NCI-H146 treated with DMSO at 0.1 percent for 48 hours (cell line): ENCODE measurements at regions not wholly inside any gene's neighbourhood (a gene's known extent, or its start where the extent isn't known, plus 50 kb on each side); places are given as distances from the start of the nearest gene placed in this dataset.

Experiments
- DNase-seq: peaks from one replicate; lab custom pipeline; 2025; ENCODE audit not compliant: unreplicated experiment; lab: John Stamatoyannopoulos, UW

DNA sequence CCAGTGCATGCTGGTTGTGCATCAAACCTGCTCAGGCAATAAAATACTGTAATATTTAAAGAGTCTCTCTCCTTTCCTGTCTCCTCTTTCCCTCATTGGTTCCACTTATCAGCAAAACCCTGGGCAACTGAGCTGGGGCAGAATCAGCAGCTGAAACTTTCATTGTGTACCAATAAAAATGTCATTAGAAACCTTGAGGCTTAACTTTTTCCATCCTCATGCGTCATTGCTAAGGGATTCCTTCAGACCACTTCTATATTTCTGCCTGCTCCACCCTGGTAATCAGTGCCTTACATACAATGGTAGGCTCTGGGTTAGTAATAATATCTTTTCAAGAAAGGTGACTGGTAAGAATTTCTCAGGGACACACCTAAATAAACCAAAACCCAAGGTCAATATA, 880.3 kb downstream of the RPA4 start:
- no peak for DNase-seq

DNA sequence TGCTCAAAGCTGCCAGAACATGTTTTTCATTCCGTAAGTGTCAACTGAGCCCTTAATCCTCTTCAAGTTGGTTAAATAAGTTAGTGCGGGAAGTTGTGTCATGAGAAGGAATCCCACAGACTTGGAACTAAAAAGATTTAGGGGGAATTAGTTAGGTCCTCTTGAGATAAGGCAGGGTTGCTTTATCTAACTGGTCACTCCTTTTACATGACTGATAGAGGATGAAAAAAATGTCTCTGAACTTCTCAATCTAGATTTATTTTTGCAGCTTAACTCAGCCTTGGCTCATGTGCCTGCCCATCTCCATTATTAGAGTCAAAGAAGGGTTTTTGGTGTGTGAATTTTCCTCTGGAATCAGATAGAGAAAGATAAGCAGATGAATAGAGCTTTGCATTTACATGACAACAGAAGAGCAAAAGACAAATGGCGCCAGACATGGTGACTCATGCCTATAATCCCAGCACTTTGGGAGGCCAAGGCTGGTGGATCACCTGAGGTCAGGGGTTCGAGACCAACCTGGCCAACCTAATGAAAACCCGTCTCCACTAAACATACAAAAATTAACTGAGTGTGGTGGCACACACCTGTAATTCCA, 882.9 kb downstream of the RPA4 start:
- DNase-seq, result no peak

DNA sequence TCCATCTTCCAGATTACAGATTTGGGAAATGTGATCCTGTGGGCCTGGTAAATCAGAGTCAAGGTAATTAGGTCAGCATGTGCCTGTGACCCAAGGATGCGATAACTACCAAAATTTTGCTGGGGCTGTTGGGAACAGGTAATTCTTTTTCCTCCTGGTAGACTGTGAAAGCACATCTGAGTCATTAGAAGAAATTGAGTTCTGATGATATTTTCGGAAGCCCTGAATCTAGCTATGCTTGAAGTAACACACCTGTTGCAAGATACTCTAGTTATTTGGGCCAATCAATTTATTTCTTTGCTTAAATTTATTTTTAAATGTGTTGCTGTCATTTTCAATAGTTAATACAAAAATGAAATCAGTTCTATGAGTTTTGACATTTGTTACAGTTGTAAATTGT, 903.6 kb downstream of the RPA4 start:
- no peak for DNase-seq

DNA sequence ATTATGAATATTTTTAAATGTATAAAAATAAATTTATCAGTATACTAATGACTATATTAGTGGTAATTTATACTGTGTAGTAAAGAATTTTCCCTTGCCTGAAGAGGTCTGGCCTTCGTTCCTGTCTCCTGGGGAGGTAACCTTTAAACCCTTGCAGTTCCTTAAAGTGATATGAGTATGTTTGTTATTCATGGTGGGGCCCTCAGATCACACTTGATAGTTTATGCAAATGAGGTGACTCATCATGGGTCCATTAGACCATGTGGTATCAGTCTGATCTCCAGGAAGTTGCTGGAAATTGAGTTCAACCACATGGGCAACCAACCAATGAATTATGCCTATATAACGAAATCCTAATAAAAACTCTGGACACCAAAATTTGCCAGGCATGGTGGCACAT, 904.1 kb downstream of the RPA4 start:
- DNase-seq, result no peak

DNA sequence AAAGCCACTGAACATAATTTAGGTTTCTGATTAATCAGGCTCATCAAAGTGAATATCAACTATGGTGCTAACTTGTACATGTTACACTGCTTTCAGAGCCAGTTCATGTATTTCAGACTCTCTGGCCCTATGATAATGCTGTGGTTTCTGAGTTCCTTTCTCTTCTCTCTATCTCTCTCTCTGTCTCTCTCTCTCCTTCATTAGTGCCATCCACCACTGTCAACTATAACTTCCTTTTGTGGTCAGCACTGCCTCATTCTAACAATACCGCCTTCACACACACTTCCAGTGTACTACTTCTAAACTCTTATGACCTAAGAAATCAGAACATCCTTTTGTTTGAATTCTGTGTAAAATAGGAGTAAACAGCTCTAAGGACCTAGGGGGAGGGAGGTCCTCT, 907.1 kb downstream of the RPA4 start:
- no peak for DNase-seq

DNA sequence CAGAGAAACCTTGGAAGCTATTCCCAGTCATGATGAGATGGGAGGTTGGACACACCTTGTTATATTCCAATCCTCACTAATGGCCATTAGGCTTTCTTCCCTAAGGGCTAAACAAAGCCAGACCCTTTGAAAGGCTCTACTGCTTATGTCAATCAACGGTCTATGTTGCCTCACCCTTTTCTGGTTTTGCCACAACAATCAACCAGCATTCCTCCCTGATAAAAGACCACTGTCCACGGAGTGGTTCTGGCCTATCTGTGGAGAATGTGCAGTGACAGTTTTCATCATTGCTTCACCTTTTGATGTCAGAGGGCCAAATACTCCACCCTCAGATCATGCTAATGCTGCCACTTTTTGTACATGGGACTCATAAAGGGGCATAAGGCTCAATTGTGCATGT, 913.4 kb downstream of the RPA4 start:
- no peak for DNase-seq

DNA sequence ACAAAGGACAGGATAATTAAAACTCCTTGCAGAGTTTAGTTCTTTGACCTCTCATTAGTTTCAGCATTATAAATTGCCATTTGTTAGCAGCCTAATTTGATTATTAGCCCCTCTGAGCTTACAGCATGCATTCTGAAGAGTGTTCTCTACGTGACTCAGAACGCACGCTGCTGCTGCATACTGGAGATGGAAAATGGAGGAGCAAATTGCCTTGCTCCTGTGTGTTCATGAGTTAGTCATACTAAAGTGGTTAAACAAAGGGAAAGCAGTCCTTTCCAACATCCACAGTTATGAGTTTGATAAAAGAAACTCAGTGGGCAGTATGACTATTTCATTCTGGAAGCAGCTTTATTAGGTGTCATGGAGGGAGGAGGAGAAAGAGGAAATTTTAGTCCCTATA, 922.5 kb downstream of the RPA4 start:
- DNase-seq, result no peak

DNA sequence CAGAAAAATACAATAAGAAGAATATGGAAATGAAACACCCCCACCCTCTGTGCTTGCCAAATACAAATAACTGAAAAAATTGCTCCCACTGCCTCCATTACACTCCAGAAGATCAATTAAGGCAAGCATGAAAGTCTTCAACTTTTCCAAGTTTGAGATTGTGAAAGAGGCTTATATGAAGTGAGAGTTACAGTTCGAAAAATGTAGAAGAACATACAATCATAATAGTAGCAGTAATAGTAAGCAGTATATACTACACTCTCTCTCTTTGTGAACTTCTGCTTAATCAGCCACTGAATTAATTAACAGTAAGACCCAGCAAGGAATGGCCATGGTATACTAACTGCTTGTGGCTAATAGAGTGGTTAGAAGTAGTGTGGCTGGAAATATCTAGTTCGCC, 923.2 kb downstream of the RPA4 start:
- DNase-seq, result no peak

DNA sequence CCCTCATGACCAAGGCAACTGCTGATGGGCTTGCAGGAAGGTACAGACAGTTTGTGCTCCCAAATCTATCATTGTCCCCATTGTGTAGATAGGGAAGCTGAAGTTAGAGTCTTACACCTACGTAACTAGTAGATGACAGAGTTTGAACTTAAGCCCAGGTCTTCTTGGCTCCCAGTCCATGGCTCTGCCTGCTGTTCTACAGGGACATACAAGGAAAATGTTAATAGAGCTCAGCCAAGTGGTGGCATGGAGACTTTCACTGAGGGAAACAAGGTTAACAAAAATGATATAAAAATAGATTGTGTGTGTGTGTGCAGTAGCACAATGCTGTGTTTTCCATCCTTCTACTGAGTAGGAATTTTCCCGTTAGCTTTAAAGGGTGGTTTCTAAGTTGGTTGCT, 936.5 kb downstream of the RPA4 start:
- no peak for DNase-seq

DNA sequence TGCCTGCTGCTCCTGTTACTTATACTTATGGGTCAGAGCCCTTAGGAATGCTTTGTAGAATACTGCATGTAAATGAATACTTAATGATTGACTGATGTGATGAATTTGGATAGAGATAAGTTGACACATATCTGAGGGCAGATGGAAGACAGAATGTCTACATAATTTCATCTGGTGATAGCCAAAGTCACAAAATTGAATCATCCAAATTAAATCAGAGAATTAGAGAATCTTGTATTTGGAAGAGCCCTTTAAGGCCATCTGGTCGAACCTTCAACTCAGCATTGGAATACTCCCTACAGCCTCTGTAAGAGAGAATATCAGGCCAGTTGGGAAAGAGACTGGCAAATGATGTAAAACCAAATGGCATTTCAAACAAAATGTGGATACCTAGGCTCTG, 944.8 kb downstream of the RPA4 start:
- no peak for DNase-seq

DNA sequence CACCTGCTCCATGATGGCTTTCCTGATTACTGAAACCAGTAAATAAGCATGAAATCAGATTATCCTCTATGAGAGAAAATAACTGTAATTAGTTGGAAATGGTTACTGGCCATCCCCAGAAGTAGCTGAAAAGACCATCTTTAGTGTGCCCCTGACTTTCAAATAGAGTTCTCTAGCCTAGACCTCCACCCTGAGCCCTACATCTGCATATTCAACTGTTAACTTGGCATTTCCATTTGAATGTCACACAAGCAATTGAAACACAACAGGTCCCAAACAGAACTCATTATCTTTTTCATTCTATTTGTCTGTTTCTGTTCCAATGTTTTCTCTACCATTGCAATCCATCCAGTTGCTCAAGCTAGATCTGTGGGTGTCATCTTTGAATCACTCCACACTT, 952.3 kb downstream of the RPA4 start:
- DNase-seq, result no peak

DNA sequence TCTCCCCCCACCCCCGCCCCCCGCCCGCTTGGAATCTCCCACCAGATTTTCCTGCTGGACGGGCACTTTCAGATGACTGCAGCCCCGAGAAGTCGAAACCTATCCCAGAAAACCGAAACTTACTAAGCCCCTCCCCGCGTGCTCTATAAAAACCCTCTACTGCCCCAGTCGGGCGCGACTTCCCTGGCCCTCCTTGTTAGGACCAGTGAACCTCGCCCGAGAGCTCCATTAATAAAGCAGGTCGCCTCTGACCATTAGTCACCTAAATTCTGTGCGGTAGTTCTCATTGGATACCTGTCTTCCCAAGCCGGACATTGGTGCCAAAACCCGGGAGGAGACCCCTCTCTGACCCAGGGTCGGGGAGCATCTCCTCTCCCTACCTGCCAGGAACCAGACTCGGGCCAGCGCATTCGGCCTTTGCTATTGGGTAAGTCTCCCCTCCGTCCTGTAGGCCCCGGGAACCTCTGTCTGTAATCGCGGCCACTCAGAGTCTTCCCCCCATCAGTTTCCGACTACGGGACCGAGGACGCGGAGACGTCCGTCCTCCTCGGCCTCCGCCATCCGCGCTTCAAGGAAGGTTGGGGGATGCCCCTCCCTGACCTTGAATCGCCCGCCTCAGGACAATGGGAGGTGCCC, 958.0 kb downstream of the RPA4 start:
- no peak for DNase-seq

DNA sequence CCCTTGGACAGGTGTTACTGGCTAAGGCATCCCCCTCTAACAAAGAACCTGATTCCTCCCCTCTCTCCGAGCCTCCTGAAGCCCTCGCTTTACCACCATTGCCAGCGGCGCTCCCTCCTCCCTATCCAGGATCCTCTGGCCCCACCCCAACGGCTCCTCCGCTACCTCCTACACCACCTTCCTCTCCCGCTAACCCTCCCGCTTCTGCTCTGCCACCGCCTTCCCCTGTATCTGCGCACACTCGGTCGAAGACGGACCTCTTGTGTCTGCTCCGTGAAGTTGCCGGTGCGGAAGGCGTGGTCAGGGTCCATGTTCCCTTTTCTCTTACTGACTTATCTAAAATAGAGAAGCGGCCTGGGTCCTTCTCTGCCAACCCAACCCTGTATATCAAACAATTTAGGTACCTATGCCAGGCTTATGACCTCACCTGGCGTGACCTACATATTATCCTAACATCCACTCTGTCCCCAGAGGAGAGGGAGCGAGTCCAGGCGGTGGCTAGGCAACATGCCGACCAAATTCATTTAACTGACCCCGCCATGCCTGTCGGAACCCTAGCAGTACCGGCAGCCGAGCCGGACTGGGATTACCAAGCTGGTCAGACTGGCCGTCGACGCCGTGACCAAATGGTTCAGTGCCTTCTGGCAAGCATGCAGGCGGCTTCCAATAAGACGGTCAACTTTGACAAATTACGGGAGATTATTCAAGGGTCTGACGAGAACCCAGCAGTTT, 958.9 kb downstream of the RPA4 start:
- DNase-seq, result no peak

DNA sequence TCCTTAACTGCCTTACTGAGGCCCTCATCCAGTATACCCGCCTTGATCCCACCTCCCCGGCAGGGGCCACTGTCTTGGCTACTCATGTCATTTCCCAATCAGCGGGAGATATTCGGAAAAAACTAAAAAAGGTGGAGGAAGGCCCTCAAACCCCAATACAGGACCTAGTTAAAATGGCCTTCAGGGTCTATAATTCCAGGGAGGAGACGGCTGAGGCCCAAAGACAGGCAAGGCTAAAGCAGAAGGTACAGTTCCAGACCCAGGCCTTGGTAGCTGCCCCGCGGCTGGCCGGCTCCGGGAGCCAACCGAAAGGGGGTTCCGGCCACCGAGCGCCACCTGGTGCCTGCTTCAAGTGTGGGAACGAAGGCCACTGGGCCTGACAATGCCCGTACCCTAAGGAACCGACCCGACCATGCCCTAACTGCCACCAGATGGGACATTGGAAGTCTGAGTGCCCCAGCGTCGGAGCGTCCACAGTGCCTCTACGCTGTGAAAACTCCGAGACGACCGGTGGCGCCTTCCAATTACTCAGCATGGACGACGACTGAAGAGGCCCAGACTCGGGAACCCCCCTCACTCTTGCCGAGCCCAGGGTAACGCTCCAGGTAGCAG, 959.6 kb downstream of the RPA4 start:
- no peak for DNase-seq

DNA sequence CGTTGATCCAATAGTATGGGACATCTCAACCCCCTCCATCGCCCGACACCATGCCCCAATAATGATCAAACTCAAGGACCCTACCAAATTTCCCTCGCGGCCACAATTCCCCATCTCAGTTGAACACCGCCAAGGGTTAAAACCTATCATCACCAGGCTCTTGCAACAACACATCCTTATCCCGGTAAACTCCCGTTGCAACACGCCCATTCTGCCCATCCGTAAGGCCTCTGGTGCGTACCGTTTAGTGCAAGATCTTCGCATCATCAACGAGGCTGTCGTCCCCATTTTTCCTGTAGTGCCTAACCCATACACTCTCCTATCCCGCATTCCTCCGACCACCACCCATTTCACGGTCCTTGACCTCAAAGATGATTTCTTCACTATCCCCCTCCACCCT, 960.5 kb downstream of the RPA4 start:
- no peak for DNase-seq

DNA sequence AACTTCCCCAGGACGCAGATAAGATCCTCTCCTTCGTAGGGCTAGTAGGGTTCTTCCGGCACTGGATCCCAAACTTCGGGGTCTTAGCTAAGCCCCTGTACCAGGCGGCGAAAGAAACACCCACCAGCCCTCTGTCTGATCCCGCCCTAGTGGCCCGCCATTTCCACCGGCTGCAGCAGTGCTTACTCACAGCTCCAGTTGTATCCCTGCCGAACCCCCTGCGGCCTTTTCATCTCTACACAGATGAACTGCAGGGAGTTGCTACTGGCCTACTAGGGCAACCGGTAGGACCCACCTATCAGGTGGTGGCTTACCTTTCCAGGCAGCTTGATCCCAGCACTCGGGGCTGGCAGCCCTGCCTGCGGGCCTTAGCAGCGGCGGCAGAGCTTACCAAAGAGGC, 961.2 kb downstream of the RPA4 start:
- no peak for DNase-seq

DNA sequence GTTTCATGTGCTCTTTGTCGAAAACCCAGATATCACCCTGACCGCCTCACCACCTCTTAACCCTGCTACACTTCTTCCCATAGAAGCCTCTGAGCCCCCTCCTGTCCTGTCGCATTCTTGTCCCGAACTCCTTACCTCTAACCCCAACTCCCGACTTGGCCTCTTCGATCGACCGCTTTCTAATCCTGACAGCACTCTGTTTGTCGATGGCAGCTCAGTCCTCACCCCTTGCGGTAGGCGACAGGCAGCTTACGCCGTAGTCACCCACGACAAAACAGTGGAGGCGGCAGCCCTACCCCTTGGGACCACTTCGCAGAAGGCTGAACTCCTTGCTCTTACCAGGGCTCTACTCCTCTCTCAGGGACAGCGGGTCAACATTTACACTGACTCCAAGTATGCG, 961.7 kb downstream of the RPA4 start:
- no peak for DNase-seq

DNA sequence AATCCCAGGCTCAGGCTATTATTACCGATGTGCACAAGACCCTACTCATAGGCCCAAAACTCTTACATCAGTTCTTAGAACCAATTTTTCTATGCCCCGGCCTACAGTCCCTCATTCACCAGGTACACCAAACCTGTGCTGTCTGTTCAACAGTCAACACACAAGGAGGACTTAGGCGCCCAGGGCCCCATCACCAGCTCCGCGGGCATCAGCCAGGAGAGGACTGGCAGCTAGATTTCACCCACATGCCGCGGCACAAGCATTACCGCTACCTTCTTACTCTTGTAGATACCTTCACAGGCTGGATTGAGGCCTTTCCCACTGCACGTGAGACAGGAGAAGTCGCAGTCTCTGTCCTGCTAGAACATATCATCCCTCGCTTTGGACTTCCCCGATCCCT, 962.5 kb downstream of the RPA4 start:
- DNase-seq, result no peak

DNA sequence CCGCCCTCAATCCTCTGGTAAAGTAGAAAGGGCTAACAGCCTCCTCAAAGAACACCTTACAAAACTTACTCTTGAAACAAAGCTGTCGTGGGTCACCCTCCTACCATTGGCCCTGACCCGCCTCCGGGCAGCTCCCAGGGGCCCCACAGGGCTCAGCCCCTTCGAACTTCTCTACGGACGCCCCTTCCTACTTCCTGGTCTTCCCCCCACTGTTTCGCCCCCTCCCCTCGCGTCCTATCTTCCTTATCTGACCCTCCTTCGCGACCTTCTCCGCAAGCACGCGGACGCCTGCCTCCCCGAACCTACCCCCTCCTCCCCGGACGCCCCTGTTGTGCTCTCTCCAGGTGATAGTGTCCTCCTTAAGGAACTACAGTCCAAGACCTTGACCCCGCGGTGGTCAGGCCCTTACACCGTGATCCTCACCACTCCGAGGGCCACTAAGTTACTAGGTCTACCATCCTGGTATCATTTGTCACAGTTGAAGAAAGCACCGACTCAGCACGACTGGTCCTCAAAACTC, 963.1 kb downstream of the RPA4 start:
- DNase-seq, result no peak

DNA sequence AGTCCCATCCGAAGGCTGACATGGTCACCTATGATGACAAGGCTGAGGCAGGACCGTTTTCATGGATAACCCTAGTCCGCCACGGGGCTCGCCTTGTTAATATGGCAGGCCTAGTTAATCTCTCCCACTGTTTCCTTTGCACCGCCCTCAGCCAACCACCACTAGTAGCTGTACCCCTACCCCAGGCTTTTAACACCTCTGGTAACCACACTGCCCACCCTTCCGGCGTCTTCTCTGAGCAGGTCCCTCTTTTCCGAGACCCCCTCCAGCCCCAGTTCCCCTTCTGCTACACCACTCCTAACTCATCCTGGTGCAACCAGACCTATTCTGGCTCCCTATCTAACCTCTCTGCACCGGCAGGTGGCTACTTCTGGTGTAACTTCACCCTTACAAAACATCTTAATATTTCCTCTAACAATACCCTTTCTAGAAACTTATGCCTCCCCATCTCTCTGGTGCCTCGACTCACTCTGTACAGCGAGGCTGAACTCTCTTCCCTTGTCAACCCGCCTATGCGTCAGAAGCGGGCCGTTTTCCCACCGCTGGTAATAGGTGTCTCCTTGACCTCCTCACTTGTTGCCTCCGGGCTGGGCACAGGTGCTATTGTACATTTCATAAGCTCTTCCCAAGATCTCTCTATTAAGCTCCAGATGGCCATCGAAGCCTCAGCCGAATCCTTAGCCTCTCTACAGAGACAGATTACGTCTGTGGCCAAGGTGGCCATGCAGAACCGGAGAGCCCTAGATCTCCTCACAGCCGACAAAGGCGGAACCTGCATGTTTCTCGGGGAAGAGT, 964.4 kb downstream of the RPA4 start:
- no peak for DNase-seq

DNA sequence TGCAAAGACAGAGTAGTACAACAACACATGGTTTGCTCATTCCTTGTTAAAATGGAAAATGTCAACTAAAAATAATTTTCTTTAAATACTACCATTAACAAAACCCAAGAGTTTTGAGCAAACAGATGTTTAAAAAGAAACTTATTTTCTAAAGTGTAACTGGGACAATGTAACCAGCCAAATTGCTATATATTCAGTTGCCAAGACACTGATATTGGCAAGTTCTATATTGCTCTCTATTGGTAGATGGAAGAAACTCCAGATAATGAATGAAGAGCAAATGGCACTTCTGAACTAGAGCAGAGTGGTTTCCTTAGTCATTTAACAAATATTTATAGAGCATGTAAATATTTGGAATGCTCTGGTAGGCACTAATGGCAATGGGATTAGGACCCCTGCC, 966.2 kb downstream of the RPA4 start:
- no peak for DNase-seq
